GM19025 (cell line): ENCODE measurements at regions not wholly inside any gene's neighbourhood (a gene's known extent, or its start where the extent isn't known, plus 50 kb on each side); places are given as distances from the start of the nearest gene placed in this dataset.
"Not testable (repeated sequence)": the region's sequence is repeated elsewhere in the genome, so short reads cannot be mapped to it uniquely, and the experiment has no call there.

ENCODE experiments used
- ATAC-seq: cut with Tn5 transposase; IDR thresholded peaks from one replicate; pipeline ENCODE4 v1.9.1; 2021; ENCODE audit warnings: mild to moderate bottlenecking, low read depth, moderate library complexity; ENCODE audit not compliant: unreplicated experiment

DNA sequence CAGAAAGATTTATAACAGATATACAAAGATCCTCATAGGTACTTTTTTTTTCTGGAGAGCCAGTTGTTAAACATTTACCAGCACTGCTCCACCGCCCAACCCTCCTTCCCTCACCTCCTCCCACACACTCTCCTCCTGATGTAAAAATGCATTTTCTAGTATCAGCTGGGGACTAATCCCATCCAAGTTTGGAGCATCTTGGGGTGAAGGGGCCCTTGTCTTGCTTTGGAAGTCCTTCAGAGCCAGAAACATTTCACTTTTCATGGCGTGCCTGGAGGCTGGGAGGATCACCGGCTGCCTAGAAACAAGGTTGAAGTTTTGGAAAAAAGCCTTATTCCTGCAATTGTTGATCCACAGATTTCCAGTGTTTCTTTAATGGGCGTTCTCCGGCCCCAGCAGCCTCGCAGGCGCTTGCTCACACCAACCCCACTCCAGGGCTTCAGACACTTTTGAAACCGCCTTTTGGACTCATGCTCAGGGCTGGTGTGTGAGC lies 165.1 kb upstream of the AFDN start:
- ATAC-seq: no peak

DNA sequence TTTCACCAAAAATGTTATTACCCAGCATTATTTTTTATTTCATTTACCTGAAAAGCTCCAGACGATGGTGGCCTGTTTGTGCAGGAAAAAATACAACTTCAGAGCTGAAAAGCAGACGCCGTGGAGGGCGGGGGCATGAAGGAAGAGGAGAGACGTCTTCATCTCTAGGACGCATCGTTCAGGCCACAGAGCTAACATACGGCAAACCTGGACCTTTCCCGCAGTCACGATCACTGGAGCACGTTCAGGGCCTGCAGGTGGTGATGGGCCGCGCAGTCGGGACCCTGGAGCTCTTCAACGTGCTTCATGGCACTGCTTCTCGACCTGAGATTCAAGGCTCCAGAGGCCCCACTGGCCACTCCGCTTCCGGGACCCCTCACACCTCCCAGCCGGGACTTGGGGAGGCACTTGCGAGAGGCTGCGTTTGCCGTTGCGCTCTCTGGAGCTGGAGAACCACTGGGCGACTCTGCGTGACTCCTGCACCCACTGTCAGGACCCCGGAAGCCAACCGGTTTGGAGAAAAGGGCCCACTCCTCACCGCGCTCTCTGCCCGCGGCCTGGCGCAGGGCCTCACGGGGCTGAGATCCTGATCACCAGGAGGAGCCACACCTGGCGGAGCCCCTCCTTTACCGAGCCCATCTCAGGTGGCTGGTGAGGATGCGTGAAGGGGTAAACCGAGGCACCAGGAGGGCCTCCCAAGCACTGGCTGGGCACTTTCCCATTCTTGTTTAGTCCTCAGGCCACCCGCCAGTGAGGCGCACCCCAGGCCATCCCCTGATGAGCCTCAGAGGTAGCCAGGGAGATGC lies 164.4 kb upstream of the AFDN start:
- ATAC-seq: no peak

DNA sequence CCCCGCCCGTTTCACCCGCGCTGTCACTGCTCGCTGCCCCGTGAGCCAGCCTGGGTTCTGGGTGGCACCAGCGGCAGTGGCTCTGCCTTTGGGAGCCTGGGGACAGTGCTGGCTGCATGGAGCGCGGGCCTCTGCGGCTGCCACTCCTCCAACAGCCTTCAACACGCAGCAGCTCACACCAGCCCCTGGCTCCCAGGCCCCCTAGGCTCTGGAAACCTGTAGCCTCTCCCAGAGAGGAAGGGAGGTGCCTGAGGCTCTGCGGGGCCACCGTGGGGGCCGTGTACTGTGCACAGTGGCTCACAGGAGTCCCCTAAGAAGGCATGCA lies 163.9 kb upstream of the AFDN start:
- ATAC-seq: no peak

DNA sequence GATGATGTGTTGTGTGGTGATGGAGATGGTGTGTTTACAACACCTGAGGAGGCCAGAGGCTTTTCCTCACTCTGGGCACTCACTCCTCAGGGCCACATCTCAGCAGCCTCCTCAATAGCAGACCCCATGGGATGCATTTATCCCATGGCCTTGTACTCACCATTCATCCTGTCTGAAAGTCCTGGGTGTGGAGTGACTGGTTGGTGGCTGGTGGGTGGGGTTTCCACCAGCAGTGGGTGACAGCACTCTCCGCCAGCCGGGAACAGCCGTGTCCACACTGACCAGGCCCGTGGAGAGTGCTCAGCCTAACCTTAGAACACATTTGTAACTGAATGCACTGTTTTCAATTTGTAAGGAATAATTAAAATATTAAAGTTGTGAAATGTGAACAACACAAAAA lies 163.4 kb upstream of the AFDN start:
- ATAC-seq: no peak

DNA sequence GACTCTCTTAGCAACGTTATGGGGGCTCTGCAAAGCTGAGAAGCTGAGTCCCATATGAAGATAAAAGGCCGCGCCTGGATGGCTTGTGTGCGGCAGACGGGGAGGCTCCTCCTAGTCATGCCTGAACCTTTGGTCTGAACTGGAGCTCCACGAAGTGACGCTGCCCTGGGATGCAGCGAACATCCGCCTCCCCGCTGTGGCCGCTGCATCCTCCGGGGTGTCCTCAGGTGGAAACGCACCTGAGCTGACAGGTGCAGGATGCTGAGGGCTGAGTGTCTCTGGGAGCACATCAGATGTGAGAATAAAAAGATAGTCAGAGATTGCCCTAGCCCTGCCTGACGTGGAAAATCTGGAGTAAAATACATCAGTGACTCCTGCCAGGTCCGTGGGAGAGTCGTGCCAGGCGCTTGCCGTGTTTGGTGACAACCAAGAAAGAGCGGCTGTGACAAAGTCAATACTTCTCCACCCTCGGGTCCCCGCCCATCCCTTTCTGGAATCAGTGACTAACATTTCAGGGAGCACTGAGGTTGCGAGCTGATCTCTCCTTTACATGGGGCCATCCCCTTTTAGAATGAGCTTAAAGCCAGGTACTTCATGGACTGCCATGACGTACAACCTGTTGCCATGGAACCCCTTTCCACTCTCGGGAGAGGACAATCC lies 162.8 kb upstream of the AFDN start:
- no peak for ATAC-seq

DNA sequence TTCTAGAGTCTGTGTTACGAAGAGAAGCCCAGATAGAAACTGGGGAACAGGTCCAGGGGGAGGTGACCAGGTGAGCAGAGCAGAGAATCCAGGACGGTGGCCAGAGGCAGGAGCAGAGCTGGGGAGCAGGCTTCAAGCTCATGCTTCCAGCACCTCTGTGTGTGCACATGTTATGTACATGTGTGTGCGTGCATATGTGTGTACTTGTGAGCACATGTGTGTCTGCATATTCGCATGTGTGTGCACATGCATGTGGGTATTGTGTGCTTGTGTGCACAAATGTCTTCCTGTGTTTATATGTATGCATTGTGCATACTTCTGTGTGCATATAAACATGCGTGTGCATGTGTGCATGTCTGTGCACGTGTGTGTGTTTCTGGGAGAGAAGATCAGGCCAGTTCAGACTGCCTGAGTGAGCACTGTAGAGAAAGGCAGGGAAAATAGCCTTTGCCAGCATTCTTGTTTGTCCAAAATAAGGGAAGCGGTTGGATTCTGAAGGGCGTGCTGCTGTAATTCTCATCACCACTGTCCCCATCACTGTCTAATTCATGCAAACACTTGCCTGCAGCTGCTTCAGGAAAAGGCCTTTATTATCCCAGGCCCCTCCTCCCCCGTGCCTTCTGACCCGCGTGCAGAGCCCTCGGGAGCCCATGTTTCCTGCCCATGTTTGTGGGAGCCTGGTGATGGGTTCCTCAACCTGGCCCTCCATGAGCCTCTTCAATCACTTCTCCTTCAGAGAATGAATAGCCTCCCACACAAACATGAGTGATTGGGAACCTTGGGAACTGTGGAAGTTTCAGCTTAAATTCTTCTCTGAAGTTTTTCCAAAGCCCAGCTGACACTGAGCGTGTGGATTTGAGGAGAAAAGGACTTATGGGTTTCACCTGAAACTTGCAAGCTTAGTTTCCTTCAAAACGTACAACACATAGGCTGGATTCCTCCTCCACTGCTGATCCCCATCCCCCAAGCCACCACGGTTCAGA lies 161.7 kb upstream of the AFDN start:
- no peak for ATAC-seq

DNA sequence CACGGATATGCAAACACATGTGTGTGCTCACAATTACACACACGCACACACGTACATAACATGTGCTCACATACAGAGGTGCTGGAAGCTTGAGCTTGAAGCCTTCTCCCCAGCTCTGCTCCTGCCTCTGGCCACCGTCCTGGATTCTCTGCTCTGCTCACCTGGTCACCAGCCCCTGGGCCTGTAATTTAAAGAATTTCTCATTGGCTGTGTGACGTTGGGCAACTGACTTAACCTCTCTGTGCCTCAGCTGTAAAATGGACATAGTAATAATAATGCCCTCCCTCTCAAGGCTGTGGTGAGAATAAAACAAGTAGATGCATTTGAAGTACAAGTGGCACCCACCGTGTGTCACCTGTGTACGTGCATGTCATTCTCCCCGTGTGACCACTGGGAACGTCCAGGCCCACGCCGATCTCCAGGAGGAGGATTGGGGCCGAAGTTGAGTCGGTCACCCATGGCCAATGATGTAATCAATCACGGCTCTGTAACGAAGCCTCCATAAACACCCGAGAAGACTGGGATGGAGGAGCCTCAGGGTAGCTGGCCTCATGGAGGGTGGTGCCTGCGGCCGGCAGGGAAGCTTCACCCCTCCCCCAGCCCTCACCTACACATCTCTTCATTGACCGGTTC lies 160.9 kb upstream of the AFDN start:
- ATAC-seq: no peak

DNA sequence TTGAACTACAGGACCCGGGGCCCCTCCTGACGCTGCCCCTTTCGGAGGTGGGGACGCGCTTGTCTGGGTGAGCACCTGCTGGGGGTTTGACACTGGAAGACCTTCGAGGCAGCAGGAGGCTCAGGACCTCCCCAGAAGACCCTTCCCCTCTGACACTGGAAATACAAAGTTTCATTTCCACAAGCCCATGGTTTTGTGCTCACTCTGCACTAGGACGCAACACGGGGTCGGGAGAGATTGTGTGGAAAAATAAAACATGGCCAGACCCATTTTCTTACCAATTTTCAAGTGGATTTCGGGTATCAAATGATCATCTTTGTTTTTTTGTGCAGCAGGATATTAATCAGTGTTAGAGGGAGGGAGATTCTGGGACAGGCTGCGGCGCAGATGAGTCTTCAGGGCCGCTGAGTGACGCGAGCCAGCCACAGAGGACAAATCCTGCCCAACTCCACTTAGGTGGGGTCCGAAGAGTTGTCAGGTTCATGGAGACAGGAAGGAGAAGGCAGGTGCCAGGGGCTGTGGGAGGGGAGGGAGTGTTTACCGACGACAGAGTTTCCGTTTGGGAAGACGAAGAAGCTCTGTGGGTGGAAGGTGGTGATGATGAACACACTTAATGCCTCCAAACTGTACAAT lies 160.0 kb upstream of the AFDN start:
- ATAC-seq: no peak

DNA sequence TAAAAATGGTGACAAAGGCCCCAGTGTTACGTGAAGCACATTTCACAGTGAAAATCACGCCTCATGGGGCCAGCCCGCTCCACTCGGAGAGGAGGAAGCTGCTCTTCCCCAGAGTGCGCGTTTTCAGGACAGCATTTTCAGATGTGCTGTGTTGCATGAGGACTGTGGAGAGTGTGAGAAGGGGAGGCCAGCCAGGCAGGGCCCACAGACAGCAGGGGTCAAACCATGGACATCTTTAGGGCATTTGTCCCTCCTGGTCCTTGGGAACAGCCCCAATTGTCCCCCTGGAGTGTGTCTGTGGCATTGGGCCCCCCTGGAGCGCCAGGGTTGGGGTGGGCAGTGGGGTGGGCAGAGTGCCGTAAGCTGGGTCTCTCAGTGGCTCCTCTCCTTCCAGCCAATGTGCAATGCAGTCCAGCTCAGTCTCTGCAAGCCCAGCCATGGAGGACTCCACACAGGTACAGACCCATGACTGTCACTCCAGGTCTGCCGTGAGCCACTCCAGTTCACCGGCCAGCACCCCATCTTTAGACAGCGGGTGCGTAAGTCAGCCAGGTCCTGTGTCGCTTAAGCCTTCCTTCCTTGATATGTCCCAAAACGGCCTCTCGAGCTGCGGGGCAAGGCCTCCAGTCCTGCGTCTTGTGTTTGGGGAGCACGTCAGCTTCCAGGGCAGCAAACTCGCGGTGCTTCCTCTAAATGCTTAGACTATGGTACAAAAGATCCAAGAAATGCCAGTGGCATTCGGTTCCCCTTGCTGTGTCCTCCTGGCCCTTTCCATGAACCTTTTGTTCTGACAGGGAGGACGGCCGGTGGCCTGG lies 159.3 kb upstream of the AFDN start:
- ATAC-seq: no peak

DNA sequence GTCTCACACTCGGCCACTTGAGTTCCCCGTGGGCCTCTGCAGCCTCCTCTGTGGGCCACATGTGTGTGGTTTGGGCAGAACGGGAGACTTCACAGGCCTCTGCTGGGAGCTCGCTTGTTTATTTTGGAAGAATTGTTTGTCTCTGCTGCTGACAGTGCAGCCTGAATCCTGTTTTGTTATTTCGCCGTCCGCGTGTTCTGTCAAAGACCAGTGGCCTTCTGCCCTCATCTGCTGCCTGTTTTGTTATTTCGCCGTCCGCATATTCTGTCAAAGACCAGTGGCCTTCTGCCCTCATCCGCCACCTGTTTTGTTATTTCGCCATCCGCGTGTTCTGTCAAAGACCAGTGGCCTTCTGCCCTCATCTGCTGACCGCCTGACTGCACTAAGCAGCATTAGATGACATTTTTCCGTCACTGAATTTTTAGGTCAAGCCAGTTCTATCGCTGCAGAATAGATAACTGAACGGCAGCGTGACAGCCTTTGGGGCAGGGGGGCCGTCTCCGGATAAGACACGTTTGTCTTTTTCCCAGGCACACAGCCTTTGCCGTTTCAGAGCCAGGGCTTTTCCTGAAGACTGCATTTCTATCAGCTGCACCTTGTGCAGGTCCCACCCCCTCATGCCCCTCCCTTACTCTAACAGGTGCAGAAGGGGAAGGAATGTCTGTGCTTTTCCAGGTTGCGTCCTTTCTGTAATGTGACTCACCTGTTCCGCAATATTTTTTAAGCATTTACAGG lies 158.5 kb upstream of the AFDN start:
- ATAC-seq: no peak

DNA sequence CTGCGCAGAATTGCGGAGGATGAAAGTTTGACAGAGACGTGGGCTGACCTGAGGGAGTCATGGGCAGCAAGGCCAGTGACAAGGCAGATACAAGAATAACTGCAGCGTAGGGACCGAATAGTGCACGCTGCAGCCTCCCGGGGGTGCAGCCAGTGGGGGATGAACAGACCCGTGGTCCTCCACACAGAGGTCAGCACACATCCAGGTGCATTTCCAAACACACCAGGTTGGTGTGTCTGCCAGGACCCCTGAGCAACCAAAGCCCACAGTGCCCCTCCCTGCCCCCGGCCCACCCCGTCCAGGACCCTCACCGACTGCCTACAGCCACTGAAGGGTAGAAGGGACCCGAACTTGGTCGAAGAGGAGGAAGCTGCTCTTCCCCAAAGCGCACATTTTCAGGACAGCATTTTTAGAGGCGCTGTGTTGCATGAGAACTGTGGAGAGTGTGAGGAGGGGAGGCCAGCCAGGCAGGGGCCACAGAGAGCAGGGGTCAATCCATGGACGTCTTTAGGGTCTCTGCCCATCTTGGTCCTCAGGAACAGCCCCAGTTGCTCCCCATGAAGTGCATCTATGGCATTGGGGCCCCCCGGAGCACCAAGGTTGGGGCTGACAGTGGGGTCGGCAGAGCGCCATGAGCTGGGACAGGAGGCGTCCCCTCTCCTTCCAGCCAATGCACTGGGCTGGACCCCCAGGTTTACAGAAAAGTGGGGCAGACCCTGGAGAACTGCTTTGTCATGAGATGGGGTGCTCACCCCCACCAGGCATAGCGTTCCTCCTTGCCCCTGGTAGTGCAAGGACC lies 157.8 kb upstream of the AFDN start:
- ATAC-seq: no peak

DNA sequence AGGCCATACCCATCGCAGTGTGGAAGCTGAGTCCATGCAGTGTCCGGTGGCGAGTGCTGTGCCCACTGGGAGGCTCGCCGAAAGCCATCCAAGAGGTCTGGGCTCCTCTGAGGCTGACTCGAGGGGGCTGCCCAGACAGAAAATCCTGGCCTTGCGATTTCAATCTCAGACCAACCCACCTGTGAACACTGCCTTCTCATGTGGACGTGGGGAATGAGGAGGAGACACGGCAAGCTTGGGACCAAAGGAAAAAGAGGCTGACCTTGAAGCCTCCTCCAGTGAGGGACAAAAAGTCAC lies 157.2 kb upstream of the AFDN start:
- no peak for ATAC-seq

DNA sequence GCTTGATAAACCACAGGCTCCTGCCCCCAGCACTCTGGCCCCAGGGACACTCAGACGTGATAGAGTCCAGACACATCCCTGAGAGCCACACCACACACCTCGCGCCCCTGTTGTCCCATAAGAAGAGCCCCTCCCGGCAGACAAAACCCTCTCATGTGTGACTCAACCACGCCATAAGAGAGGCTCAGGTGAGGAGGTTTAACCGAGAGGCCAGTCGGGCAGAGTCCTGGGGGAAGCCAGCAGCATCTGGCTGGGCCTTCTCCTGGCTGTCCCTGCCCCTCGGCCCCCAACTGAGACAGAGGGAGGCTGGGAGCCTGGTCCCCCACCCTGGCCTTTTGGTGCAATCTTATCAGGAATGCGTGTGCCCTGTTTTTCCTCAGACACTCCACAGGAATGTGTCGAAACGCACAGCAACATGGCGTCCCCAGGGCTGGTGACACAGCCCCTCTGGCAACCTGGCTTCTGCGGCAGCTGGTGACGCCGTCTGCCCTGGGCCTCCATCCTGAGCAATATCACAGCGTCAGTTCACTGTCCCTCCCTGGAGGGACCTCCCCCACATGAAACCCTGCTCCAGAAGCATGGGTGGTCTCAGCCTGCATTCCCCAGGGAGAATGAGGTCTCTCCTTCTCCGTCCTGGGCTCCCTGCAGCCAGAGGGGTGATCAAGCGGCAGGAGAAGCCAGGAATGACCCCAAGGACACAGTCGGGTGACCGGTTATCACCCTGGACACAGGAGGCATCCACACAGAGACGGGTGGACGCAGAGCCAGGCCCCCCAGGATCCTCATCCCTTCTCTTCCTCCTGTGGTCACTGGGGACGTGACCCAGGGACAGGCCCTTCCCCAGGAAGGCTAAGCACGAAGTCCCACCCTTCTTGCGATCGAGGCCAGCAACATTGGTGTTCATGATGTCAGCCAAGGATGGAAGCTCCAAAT lies 156.6 kb upstream of the AFDN start:
- ATAC-seq: no peak

DNA sequence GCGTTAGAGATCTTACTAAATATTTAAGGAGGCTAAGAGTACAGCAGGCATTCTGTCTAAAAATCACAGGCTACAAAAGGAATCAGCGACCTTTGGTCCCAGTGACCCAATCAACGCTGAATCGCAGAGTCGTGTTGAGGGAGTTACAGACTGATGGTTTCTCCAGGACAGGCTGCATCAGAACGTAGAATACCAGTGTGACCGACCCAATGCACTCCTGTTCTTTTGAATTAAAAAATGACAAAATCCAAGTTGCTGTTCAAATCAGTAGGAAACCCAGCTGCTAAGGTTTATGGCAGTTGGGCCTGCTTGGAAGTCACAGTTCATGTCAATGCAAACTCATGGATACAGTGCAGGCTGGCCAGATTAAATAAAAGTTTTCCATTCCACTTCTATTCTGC lies 155.8 kb upstream of the AFDN start:
- ATAC-seq: no peak

DNA sequence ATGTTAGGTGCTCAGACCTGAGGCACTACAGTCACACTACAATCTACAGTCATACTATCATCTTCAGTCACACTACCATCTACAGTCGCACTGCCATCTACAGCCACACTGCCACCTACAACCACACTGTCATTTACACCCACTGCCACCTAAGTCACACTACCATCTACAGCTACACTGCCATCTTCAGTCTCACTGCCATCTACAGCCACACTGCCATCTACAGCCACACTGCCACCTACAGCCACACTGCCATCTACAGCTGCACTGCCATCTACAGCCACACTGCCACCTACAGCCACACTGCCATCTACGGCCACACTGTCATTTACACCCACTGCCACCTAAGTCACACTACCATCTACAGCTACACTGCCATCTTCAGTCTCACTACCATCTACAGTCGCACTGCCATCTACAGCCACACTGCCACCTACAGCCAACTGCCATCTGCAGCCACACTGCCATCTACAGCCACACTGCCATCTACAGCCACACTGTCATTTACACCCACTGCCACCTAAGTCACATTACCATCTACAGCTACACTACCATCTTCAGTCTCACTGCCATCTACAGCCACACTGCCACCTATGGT lies 155.2 kb upstream of the AFDN start:
- not testable (repeated sequence) for ATAC-seq

DNA sequence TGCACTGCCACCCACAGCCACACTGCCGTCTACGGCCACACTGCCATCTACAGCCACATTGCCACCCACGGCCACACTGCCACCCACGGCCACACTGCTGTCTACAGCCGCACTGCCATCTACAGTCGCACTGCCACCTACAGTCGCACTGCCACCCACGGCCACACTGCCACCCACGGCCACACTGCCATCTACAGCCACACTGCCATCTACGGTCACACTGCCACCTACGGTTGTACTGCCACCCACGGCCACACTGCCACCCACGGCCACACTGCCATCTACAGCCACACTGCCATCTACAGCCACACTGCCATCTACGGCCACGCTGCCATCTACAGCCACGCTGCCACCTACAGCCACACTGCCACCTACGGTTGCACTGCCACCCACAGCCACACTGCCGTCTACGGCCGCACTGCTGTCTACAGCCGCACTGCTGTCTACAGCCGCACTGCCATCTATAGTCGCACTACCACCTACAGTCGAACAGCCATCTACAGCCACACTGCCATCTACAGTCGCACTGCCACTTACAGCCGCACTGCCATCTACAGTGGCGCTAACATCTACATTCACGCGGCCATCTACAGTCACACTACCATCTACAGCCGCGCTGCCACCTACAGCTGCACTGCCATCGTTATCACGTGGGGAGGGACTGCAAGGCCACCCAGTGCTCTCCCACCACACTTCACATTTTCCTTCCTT lies 154.6 kb upstream of the AFDN start:
- no peak for ATAC-seq
